ENCODE measurements at regions not wholly inside any gene's neighbourhood (a gene's known extent, or its start where the extent isn't known, plus 50 kb on each side); places are given as distances from the start of the nearest gene placed in this dataset.

DNA sequence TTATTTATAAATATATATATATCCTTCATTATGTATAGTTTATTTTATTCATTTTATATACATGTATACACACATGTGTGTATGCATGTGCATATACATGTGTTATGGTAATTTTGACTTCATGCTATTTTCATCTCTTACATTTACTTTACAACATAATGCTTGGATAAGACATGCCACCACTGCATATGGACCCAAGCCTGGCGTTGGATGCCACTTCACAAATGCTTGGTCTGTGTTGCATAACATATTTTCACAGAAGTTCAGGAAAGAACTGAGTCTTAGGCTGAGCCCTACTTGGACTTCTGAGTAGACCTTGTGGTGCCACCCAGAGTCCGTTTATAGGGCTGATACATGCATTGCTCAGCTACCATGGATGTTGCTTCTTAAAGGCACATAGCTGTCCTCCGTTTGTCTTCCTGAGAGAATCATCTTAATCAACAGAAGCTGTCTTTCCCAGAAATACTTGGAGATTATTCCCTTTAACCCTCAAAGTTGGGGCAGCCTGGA is 337.8 kb downstream of the BTBD3 start:
- Histone ChIP-seq H3K4me1 (ENCODE audit: control insufficient read depth, extremely low read depth, insufficient read depth, low read length) (no peaks in the 10 kb centered on the region), H3K4me3 (replicated peaks in 1 of 3; ENCODE audit: insufficient read depth in 1 of 3, low read depth in 1 of 3, low read length in 3 of 3) (no peak overlapping the region), H2AFZ (ENCODE audit: low read depth, low read length) (no peak overlapping the region), H4K20me1 (replicated peaks; ENCODE audit: control insufficient read depth, extremely low read depth, insufficient read depth, low read length) (no peaks in the 10 kb centered on the region), H3K9me1 (replicated peaks; ENCODE audit: control insufficient read depth, extremely low read depth, insufficient read depth, low read length) (no peaks in the 10 kb centered on the region), H3K79me2 (ENCODE audit: control insufficient read depth, insufficient read depth, low read length) (no peaks in the 10 kb centered on the region), H3K9ac (replicated peaks; ENCODE audit: extremely low read depth, insufficient read depth, low read length) (no peak overlapping the region), H3K4me2 (ENCODE audit: insufficient read depth, low read length) (no peak overlapping the region), H3K27ac (ENCODE audit: insufficient read depth, low read depth, low read length) (no peak overlapping the region), H3K27me3 (ENCODE audit: control insufficient read depth in 2 of 2, insufficient read depth in 2 of 2, low read length in 2 of 2) (no peaks in the 10 kb centered on the region), H3K9me3 (replicated peaks; ENCODE audit: control insufficient read depth, insufficient read depth, low read length) (no peaks in the 10 kb centered on the region), H3K36me3 (ENCODE audit: control insufficient read depth in 2 of 2, extremely low read depth in 1 of 2, insufficient read depth in 2 of 2, low read length in 2 of 2) (no peaks in the 10 kb centered on the region)
- FAIRE-seq (no peak), DNase-seq (ENCODE audit: low read depth, low spot score) (no peak)
- dilution Hi-C loops (cut with MboI; ENCODE audit: extremely low pct_ligation_motif_present, low sequenced_read_pairs) = no loop called here
- POLR2A ChIA-PET = no interaction called here
- BruUV-seq (replicated peaks) = no TSS peak
- intact Hi-C loops (cut with micrococcal nuclease) = no loop called here
- TF ChIP-seq CTCF (IDR thresholded peaks at IDR 0.05; ENCODE audit: extremely low read depth in 1 of 2, insufficient read depth in 1 of 2, low read depth in 1 of 2, low read length in 2 of 2) (no peak), JUN (IDR thresholded peaks at IDR 0.05; ENCODE audit: borderline replicate concordance, insufficient read depth, insufficient read length, low read depth) (no peak), POLR2A (IDR thresholded peaks at IDR 0.05; ENCODE audit: low read depth, low read length) (no peak), POLR2AphosphoS5 (IDR thresholded peaks at IDR 0.05; ENCODE audit: insufficient read depth, low read depth, low read length) (no peak), FOS (IDR thresholded peaks at IDR 0.05; ENCODE audit: borderline replicate concordance, insufficient read depth, low read length) (no peak), GATA2 (IDR thresholded peaks at IDR 0.05; ENCODE audit: insufficient read depth, insufficient read length, low read depth, low read length) (no peak)
- TF ChIP-seq, protein P1, sequence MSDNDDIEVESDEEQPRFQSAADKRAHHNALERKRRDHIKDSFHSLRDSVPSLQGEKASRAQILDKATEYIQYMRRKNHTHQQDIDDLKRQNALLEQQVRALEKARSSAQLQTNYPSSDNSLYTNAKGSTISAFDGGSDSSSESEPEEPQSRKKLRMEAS (IDR thresholded peaks at IDR 0.05; ENCODE audit: insufficient read depth, insufficient read length) = no peak
- CTCF ChIA-PET = no interaction called here
